ENCODE measurements at regions not wholly inside any gene's neighbourhood (a gene's known extent, or its start where the extent isn't known, plus 50 kb on each side); places are given as distances from the start of the nearest gene placed in this dataset.

GRCh38 chr2:217667512-217667911 is 335.3 kb downstream of the TNS1 start:
- TF ChIP-seq, protein P1, sequence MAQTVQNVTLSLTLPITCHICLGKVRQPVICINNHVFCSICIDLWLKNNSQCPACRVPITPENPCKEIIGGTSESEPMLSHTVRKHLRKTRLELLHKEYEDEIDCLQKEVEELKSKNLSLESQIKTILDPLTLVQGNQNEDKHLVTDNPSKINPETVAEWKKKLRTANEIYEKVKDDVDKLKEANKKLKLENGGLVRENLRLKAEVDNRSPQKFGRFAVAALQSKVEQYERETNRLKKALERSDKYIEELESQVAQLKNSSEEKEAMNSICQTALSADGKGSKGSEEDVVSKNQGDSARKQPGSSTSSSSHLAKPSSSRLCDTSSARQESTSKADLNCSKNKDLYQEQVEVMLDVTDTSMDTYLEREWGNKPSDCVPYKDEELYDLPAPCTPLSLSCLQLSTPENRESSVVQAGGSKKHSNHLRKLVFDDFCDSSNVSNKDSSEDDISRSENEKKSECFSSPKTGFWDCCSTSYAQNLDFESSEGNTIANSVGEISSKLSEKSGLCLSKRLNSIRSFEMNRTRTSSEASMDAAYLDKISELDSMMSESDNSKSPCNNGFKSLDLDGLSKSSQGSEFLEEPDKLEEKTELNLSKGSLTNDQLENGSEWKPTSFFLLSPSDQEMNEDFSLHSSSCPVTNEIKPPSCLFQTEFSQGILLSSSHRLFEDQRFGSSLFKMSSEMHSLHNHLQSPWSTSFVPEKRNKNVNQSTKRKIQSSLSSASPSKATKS (CRISPR knock-in tag; IDR thresholded peaks at IDR 0.05): no peak
- TF ChIP-seq ZBTB44 (CRISPR knock-in tag; IDR thresholded peaks at IDR 0.05): no peak
- TF ChIP-seq, protein P2, sequence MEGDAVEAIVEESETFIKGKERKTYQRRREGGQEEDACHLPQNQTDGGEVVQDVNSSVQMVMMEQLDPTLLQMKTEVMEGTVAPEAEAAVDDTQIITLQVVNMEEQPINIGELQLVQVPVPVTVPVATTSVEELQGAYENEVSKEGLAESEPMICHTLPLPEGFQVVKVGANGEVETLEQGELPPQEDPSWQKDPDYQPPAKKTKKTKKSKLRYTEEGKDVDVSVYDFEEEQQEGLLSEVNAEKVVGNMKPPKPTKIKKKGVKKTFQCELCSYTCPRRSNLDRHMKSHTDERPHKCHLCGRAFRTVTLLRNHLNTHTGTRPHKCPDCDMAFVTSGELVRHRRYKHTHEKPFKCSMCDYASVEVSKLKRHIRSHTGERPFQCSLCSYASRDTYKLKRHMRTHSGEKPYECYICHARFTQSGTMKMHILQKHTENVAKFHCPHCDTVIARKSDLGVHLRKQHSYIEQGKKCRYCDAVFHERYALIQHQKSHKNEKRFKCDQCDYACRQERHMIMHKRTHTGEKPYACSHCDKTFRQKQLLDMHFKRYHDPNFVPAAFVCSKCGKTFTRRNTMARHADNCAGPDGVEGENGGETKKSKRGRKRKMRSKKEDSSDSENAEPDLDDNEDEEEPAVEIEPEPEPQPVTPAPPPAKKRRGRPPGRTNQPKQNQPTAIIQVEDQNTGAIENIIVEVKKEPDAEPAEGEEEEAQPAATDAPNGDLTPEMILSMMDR (CRISPR knock-in tag; IDR thresholded peaks at IDR 0.05): no peak
- no peak for TF ChIP-seq PHF8 (CRISPR knock-in tag; IDR thresholded peaks at IDR 0.05)
- no peak for TF ChIP-seq USF2 (IDR thresholded peaks at IDR 0.05; ENCODE audit: low read depth, low read length)
- TF ChIP-seq USF2 (CRISPR knock-in tag; IDR thresholded peaks at IDR 0.05; ENCODE audit: borderline replicate concordance): no peak
- TF ChIP-seq SOX6 (IDR thresholded peaks at IDR 0.05): no peak
- no peak for TF ChIP-seq SOX6 (CRISPR knock-in tag; IDR thresholded peaks at IDR 0.05)
- no peak for TF ChIP-seq ATF1 (CRISPR knock-in tag; IDR thresholded peaks at IDR 0.05)
- no peak for TF ChIP-seq FOXO1 (CRISPR knock-in tag; IDR thresholded peaks at IDR 0.05)
- TF ChIP-seq ZBTB1 (CRISPR knock-in tag; IDR thresholded peaks at IDR 0.05; ENCODE audit: borderline replicate concordance): no peak
- TF ChIP-seq SRSF1 (optimal IDR thresholded peaks at IDR 0.05; ENCODE audit: low read depth, low read length): no peak
- TF ChIP-seq, protein P3, sequence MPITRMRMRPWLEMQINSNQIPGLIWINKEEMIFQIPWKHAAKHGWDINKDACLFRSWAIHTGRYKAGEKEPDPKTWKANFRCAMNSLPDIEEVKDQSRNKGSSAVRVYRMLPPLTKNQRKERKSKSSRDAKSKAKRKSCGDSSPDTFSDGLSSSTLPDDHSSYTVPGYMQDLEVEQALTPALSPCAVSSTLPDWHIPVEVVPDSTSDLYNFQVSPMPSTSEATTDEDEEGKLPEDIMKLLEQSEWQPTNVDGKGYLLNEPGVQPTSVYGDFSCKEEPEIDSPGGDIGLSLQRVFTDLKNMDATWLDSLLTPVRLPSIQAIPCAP (CRISPR knock-in tag; IDR thresholded peaks at IDR 0.05; ENCODE audit: low read depth): no peak
- no peak for TF ChIP-seq NCOA2 (CRISPR knock-in tag; IDR thresholded peaks at IDR 0.05)
- TF ChIP-seq ZSCAN25 (CRISPR knock-in tag; IDR thresholded peaks at IDR 0.05): no peak
